Transverse colon (tissue), 4 donors: ENCODE measurements at regions not wholly inside any gene's neighbourhood (a gene's known extent, or its start where the extent isn't known, plus 50 kb on each side); places are given as distances from the start of the nearest gene placed in this dataset.

Source experiments
- CTCF ChIP-seq, 5 experiments: fragments of 200-600 bp in 3 of 5; fragments of 450-650 bp in 2 of 5; sonication (generic) in 3 of 5; IDR thresholded peaks; 1 replicate in 2 of 5; 2 replicates in 3 of 5; pipeline ENCODE4 v1.5.1; 2016 to 2017; ENCODE audit warnings: antibody characterized with exemption in 5 of 5, inconsistent platforms in 3 of 5, mild to moderate bottlenecking in 2 of 5, moderate library complexity in 1 of 5
- EP300 ChIP-seq: sonication (generic); formaldehyde crosslinking; IDR thresholded peaks from one replicate; pipeline ENCODE4 v1.6.1; 2017; ENCODE audit warnings: antibody characterized with exemption, low read depth
- POLR2A ChIP-seq: fragments of 450-650 bp; IDR thresholded peaks from one replicate; pipeline ENCODE4 v1.6.1; 2016; ENCODE audit warnings: antibody characterized with exemption, mild to moderate bottlenecking, moderate library complexity
- POLR2AphosphoS5 ChIP-seq, 3 donors: sonication (generic); formaldehyde crosslinking; IDR thresholded peaks; one replicate each; pipeline ENCODE4 v1.6.1; 2016; ENCODE audit warnings: antibody characterized with exemption in 3 of 3

- TF ChIP-seq POLR2A (no peak), CTCF (IDR thresholded peaks at IDR 0.05) (no peak), EP300 (no peak), POLR2AphosphoS5 (IDR thresholded peaks at IDR 0.05) (no peak)
Measured at GRCh38 chr17:36827081-36827480, 110.2 kb upstream of the LHX1 start.
